Transverse colon (tissue), 4 donors: ENCODE measurements at regions not wholly inside any gene's neighbourhood (a gene's known extent, or its start where the extent isn't known, plus 50 kb on each side); places are given as distances from the start of the nearest gene placed in this dataset.

Source experiments
- POLR2A ChIP-seq: fragments of 450-650 bp; IDR thresholded peaks from one replicate; pipeline ENCODE4 v1.6.1; 2016; ENCODE audit warnings: antibody characterized with exemption, mild to moderate bottlenecking, moderate library complexity
- POLR2AphosphoS5 ChIP-seq, 3 donors: sonication (generic); formaldehyde crosslinking; IDR thresholded peaks; one replicate each; pipeline ENCODE4 v1.6.1; 2016; ENCODE audit warnings: antibody characterized with exemption in 3 of 3
- TF ChIP-seq, protein P1 (sequence below), 5 experiments: fragments of 200-600 bp in 3 of 5; fragments of 450-650 bp in 2 of 5; sonication (generic) in 3 of 5; IDR thresholded peaks; 1 replicate in 2 of 5; 2 replicates in 3 of 5; pipeline ENCODE4 v1.5.1; 2016 to 2017; ENCODE audit warnings: antibody characterized with exemption in 5 of 5, inconsistent platforms in 3 of 5, mild to moderate bottlenecking in 2 of 5, moderate library complexity in 1 of 5

DNA sequence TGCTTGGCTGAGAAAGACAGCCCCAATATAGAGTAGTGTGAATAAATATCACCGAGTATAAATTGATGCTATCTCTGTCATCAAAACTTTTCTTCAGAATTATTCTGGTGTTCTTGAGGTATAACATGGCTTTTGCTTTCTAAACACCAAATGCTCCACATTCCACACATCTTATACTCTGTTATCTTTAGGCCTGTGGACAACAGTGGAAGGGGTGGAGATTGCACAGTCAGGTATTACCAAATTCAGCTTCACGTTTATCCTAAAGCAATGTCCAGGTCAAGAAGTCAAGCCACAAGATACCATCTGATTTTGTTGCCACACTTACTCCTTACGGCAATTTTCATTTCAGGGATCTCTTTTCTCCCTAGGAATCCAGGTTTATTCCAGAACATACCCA is 394.8 kb downstream of the SI start:
- no peak for TF ChIP-seq POLR2A
- TF ChIP-seq, protein P1, sequence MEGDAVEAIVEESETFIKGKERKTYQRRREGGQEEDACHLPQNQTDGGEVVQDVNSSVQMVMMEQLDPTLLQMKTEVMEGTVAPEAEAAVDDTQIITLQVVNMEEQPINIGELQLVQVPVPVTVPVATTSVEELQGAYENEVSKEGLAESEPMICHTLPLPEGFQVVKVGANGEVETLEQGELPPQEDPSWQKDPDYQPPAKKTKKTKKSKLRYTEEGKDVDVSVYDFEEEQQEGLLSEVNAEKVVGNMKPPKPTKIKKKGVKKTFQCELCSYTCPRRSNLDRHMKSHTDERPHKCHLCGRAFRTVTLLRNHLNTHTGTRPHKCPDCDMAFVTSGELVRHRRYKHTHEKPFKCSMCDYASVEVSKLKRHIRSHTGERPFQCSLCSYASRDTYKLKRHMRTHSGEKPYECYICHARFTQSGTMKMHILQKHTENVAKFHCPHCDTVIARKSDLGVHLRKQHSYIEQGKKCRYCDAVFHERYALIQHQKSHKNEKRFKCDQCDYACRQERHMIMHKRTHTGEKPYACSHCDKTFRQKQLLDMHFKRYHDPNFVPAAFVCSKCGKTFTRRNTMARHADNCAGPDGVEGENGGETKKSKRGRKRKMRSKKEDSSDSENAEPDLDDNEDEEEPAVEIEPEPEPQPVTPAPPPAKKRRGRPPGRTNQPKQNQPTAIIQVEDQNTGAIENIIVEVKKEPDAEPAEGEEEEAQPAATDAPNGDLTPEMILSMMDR (IDR thresholded peaks at IDR 0.05), result no peak
- no peak for TF ChIP-seq POLR2AphosphoS5 (IDR thresholded peaks at IDR 0.05)
